Activated T-cell treated with anti-CD3 and anti-CD28 coated beads, Interleukin-2, amount 50 U/mL, for 48 hours (primary cell): ENCODE measurements at regions not wholly inside any gene's neighbourhood (a gene's known extent, or its start where the extent isn't known, plus 50 kb on each side); places are given as distances from the start of the nearest gene placed in this dataset.
"Not testable (repeated sequence)": the region's sequence is repeated elsewhere in the genome, so short reads cannot be mapped to it uniquely, and the experiment has no call there.

Source experiments
- DNase-seq, 2 experiments: peaks; one replicate each; pipeline ENCODE4 v3.0.0-alpha.2; 2020

DNA sequence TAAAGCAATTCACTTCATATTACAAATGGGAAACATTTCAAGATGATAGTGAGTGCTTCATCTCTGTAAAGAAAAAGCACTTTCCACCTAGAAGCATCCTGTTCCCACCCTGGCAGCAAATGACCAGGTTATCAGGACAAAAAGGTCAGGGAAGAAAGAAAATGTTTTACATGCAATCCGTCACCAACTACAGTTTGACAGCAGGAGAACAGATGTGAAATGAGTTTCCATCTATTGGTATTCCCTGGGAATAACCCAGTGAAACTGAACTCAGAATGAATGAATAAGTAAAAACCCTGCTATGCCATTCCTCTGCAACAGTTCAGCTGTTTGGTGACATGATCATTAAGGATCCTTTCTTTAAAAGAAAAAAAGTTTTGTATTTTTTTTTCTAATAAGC lies 67.6 kb downstream of the HTR1A start:
- DNase-seq: no peak

DNA sequence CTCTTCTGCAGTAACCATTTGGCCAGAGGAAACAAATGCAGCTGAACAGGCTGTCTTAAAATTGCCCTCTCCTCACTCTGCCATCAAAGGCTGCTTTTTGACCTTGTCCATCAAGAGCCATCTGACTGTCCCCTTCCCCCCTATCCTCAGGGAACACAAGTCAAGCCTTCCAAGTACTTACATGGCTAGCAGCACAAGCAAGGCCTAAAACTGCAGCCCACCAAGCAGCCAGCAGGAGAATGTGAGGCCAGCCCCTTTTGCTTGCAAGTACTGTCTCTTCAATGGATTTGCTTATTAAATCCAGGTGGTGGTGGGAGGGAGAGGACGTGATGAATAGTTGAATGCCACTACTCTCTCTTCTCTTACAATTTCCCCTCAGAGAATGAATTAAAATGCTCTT lies 83.5 kb downstream of the HTR1A start:
- no peak for DNase-seq

DNA sequence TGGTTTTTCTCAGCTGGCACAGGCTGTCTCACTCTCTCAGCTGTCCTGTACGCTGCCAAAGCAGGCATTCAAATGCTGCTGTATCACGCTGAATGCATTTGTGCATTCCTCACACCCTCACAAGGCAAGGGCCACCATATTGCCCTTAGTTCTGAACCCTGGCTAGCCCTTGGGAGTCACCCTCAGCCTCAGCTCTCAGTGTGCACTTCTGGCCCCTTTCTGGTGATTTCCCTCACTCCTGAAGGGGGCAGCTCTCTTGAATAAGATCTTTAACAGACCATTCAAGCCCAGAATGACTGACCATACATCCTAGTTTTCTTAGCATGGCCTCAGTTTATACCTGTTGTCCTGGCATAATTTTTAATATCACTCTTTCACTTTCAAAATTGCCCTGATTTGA lies 84.3 kb downstream of the HTR1A start:
- no peak for DNase-seq

DNA sequence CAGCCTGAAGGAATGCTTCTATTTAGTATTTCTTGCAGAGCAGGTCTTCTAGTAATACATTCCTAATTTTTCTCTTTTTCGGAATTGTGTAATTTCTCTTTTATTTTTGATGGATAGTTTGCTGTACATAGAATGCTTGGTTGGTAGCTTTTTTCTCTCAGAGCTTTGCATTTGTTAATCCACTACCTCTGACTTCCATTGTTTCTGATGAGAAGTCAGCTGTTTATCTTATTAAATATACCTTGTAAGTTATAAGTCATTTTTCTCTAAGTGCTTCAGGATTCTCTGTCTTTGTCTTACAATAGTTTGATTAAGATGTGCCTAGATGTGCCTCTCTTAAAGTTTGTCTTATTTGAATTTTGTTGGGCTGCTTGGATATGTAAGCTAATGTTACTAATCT lies 101.9 kb downstream of the HTR1A start:
- no peak for DNase-seq

DNA sequence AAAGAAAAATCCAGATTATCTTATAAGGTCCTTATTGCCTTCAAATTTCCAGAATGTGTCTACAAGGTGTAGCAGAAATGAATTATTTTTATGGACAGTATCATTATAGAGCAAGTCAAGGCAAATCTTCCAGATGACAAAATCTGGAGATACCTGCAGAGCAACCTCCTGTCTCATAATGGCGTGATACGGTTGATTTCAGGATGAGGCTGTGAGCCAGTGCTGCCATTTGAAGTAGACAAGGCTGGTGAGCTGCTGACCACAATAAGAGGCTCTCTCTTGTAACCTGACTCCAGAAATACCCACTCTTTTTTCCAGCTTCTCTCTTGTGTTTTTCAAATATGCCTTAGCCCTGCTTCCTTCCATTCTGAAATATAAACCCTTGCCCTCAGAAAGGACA lies 108.2 kb downstream of the HTR1A start:
- DNase-seq: no peak

DNA sequence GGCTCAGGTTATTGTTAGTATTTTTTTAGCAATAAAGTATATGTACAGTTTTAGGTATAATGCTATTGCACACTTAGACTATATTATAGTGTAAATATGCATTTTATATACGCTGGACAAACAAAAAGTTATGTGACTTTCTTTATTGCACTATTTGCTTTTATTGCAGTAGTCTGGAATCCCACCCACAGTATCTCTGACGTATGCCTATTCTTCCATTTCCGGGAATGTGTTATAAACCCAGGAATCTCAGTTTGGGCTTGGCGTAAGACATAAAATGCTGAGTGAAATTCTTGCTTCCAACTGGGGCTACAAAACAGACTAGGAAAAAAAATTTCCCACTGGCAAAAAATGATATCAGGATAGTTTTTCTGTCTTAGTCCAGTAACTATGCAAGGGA lies 119.1 kb downstream of the HTR1A start:
- no peak for DNase-seq

DNA sequence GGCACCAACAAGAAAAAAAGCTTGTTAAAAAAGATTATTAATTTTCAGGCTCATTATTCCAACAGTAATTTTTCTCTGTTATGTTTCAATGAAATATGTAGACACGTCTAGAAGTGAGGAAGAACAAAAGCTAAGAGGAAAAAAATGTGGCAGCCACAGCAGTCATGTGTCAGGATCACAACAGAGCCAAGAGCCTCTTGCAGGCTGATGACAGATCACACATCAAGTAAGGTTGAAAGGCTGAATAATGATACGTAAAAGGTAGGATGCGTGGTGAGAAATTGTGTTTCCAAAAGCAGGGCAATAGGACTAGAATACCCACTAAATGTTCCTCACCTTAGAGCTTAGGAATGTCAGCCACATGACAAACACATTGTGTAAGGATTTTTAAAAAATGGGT lies 124.8 kb downstream of the HTR1A start:
- DNase-seq: no peak

DNA sequence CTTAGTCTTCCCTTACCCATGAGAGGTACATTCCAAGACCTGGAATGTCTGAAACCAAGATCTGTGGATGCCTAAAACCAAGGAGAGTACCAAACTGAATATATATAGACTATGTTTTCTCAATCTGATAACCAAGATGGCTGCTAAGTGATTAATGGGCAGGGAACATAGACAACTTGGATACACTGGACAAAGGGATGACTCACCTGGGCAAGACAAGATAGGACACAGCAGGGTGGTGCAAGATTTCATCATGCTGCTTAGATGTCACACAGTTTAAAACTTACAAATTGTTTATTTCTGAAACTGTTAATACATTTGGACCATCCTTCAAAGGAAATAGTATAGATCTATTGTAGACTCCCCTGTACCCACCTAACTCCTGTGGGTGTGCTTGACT lies 130.9 kb downstream of the HTR1A start:
- DNase-seq: no peak

DNA sequence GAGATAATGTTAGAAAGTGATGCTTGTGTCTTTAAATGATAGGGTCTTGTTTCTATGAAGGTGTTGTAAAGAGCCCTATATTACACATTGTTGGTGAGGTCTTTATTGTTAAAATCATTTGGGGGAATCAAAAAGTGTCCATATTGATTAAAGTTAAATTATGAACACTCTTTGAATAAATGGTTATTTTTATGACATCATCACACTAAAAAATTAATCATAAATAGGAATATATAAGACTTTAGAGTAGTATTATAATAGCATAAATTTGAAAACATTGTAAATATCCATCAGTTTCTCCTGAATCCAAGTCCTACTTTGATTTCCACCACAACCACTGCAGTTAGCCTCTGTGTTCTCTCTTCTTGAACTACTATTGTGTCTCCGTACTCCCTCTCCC lies 136.3 kb downstream of the HTR1A start:
- no peak for DNase-seq

DNA sequence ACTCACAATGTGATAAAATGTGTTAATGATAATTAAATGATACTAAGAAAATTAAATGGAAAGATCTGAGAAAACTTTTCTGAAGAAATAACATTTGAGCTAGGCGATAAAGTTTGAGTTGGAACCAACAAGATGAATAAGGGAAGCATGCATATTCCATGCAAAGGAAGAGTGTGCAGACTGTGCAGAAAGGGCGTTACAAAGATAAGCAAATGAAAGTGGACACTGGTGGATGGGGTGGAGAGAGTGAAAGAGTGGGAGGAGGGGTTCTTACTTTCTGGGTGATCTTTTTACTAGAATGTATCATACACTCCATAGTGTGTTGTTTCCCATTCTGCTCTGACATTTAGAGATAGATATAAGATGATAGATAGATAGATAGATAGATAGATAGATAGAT lies 138.7 kb downstream of the HTR1A start:
- DNase-seq: no peak

DNA sequence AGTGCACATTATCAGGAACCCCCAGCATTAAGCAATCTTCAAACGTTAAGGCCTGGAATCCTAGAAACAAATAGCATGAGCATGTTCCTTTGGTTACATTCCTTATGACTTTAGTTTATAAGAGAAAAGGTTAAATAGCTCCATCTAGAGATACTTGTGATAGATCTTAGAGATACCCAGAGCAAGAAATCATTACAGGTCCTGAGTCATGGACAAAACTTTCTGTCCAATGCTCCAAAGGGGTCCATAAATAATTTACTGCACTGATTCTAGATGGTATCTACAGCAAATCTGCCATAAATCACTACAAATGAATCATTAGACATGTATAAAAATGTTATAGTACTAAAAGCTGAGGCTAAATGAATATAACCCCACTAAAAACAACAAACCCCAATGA lies 139.6 kb downstream of the HTR1A start:
- no peak for DNase-seq

DNA sequence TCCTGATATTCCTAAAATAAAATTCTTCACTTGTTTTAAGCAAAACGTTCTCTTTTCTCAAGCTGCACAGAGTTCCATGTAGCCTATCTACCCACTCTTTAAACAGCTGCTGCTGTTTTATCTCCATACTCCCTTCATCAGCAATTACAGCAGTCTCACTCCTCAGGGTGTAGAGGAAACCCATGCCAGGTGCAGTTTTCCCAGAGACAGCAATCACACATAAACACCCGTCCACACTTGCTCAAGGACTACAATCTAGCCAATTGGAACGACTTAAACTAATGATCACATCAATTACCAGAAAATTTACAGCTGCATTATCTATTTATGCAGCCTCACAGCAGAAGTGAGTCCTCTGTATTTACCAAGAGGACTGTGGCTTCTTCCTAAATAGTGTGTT lies 141.7 kb downstream of the HTR1A start:
- no peak for DNase-seq

DNA sequence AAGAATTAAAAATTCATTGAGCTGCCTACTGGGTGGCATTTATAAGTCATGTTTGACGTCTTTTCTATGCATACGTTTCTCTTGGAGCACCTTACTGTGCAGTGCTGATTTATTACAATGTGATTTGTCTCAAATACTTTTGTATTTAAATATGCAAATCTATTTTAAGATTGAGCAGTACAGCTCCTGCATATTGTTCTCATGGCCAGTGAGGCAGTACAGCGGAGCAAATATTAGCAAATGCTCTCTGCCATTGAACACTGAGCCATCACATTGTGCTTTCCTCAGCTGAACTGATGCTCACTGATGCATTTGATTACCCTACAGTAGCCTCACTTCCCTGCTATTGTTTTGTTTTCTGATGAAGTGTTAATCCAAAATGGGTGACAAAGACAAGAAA lies 149.6 kb downstream of the HTR1A start:
- DNase-seq: no peak

DNA sequence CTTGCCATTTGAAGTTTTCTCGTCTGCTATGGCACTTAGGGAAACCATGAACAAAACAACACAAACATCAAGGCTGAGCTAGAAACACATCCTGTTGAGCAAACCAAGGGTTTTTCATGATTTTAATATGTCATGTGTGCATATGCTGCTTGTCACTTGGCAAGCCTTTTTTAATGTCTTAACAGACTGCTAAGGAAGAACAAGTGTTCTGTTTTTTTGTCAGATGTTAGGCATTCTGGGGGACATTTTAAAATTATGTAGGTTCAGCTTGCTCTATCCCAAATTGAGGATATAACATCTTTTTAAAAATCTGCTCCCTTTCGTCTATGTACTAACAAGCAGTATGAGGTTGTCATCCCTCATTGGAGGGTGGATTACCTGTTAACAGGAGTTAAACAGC lies 150.3 kb downstream of the HTR1A start:
- DNase-seq: no peak

DNA sequence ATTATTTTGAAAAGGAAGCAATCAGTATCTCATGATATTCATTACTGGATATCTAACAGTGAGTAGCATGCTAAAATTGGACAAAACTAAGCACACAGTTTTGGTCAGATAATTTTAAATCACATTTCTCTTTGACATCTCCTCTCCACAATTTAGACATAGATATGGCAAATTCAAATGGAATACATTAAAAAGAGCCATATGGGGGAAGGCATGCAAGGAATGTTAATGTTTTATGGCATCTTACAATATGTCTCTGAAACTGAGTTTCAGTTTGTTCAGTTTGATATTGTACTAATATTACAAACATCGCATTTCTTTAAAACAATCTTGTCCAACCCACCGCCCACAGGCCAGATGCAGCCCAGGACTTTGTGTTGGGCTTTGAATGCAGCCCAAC lies 151.0 kb downstream of the HTR1A start:
- no peak for DNase-seq

DNA sequence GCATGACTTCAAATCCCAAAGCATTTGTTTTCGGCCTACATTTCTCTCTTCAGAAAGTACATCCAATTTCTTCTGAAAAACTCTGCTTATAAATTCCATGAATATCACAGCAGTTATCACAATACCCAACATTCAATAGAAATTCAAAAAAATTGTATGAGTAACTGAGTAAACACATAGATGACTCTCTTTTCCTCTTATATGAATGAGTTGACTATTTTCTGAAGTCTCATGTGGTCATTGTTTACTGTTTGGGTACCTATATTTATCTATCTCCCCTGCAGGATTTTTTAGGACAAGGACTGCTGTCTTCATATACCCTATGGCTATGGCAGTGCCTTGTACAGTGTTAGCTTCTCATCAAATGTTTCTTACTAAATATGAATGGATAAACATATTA lies 157.1 kb downstream of the HTR1A start:
- DNase-seq: no peak

DNA sequence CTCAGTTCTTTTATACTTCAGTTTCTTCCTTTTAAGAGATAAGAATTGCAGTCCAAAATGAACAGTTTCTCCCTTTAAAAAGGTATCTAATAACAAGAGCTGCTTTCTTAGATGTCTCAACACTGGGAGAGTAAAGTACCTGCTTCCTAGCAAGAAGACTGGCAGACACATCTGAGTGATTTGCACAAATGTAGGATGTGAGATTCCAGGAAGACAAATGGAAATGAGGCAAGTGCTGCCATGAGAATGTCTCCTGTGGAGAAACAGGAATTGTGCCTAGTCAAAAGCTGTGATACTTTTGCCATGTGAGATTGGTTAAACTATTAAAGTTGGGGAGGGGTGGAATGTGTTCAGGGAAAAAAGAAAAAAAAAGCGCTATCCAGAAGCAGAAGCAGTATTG lies 159.1 kb downstream of the HTR1A start:
- no peak for DNase-seq

DNA sequence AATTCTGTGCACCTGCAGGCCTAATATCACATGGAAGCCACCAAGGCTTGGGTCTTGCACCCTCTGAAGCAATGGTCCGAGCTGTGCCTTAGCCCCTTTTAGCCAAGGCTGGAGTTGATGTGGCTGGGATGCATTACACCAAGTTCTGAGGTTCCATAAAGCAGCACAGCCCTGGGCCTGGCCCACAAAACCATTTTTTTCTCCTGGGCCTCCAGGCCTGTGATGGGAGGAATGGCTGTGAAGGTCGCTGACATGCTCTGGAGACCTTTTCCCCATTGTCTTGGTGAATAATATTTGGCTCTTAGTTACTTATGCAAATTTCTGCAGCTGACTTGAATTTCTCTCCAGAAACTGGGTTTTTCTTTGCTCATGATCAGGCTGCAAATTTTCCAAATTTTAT lies 167.3 kb downstream of the HTR1A start:
- no peak for DNase-seq

DNA sequence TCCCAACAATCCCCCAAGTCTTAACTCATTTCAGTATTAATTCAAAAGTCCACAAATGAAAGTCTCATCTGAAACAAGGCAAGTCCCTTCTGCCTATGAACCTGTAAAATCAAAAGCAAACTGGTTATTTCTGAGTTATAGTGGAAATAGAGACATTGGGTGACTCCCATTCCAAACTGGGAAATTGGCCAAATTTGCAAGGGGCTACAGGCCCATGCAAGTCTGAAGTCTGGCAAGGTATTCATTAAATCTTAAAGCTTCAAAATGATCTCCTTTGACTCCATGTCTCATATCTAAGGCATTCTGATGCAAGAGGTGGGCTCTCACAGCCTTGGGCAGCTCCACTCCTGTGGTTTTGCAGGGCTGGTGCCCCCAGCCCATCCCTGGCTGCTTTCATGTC lies 167.9 kb downstream of the HTR1A start:
- no peak for DNase-seq

DNA sequence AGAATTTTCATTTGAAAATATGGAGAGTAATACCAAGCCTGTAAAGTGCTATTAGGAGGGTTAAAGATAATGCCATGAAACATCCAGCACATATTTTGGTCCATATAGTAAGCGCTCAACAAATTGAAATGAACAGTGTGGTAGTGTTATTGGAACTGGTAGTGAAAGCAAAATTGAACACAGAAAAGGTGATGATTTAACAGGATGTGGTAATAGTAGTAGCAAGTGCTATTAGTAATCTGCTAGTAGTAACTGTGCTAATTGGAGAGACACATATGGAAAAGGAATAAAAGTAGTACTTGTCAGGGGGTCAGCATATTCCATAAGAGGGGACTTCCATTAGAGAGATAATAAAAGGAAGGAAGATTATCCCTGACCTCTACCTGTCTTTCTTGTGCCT lies 187.3 kb downstream of the HTR1A start:
- no peak for DNase-seq

DNA sequence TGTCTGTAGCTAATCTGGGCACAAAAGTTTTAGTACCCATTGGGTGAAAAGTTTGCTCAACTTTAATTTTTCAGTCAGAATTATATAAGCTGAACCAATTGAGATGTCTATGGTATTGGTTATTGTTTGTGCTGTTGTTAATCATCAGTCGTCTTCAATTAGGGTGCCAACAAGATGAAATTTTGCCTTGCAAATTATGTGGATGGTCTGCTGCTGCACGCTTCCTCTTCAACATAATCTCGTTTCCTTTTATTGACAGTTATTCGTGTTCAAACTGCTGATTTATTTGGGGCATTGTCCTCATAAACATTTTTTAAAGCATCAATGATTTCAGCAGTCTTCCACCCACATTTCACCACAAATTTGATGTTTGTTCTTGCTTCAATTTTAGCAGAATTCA lies 194.0 kb downstream of the HTR1A start:
- DNase-seq: no peak

DNA sequence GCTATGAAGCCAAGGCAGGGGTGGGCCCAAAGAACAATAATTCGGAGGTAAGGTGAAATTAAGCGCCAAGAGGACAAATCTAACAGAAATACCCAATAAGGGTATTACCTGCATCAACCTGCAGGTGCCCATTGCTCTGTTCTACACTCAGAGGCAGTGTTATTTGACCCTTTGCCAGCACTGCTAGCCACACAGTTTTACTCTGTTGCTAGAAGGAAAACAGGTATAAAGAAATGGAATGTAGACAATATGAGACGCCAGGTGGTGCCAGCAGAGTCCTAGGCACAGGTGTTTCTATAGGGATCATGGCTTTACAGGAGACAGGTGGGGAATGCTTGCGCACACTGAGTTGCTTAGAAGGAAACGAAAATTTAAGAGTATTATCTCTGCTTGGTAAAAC lies 201.3 kb downstream of the HTR1A start:
- DNase-seq: no peak

DNA sequence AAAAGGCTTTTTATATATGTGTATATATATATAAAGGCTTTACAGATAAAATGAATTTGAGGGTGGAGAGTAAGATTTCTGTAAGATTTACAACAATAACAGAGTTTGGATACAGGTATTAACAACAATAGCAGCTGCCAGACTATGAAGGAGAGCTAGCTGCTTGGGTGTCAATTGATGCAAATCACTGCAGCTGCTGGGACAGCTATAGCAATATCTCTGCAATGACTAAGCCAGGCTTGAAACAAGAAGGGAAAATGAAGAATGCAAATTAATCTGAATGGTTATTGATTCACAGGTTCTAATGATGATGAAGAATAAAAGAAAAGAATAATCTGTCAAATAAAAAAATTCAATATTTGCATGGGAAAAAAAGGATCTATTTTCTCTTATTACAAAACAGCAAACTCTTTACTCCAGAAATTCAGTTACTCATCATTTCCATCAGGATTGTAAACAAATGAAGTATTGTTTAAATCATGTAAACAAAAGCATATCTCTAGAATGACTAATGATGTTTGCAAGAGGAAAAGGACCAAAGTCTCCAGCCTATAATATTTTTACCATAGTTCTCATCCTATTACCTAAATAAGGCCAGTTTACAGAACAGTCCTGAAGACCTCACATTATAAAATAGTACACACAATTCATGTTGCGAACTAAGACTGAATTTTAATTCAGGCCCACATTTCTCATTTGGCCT lies 219.0 kb downstream of the HTR1A start:
- no peak for DNase-seq

DNA sequence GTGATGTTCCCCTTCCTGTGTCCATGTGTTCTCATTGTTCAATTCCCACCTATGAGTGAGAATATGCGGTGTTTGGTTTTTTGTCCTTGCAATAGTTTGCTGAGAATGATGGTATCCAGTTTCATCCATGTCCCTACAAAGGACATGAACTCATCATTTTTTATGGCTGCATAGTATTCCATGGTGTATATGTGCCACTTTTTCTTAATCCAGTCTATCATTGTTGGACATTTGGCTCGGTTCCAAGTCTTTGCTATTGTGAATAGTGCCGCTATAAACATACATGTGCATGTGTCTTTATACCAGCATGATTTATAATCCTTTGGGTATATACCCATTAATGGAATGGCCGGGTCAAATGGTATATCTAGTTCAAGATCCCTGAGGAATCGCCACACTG lies 229.4 kb downstream of the HTR1A start:
- not testable (repeated sequence) for DNase-seq

DNA sequence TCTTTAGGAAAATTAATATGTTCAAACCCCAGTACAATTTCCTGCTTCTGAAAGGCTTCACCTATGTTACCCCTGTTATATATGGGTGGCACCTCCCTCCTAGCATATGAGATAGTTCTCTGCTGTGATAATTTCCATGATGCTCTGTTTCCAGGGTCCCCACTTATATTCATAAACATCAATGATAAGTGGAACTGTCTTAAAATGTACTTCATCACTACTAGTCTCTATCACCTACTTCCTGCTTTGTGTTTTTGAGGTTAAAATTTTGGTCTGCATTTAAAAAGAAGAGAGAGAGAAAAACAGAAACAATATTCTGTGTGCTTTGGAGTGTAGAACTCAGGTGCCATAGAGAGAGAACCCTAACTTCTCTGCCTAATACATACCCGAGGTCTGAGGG lies 234.7 kb downstream of the HTR1A start:
- no peak for DNase-seq

DNA sequence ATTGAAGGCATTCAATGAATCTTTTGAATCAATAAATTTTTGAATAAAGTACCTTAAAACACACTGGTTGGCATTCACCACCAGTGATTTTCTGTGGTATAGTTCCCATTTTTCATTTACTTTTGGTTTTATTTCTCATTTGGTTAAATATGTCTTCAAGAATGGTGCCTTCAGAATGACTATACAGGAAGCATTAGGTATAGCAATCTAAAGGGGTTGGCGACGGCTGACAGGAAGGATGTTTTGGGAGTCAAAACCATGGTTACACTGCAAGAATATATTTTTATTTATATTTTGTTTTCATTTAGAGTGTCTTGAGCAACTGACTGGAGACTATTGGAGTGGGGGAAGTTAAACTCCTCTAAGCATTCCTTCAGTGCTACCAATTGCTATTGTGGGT lies 235.7 kb downstream of the HTR1A start:
- DNase-seq: no peak
